Breast epithelium (tissue), 4 donors: ENCODE measurements at regions not wholly inside any gene's neighbourhood (a gene's known extent, or its start where the extent isn't known, plus 50 kb on each side); places are given as distances from the start of the nearest gene placed in this dataset.

ENCODE experiments used
- DNase-seq, 2 donors: peaks; one replicate each; pipeline ENCODE4 v3.0.0-alpha.2; 2019; ENCODE audit warnings: low spot score in 2 of 2
- H3K27ac ChIP-seq, 2 donors: fragments of 200-600 bp; sonication (generic) in 1 of 2; one replicate each; pipeline ENCODE4 v1.5.1; 2016 to 2019; ENCODE audit warnings: mild to moderate bottlenecking in 1 of 2
- H3K27me3 ChIP-seq, 2 donors: fragments of 200-600 bp; sonication (generic) in 1 of 2; one replicate each; pipeline versions ENCODE4 v1.5.1 to v1.6.0; 2017 to 2019; ENCODE audit warnings: control low read depth in 1 of 2, mild to moderate bottlenecking in 1 of 2
- H3K36me3 ChIP-seq: fragments of 200-600 bp; one replicate; pipeline ENCODE4 v1.5.1; 2019
- H3K4me1 ChIP-seq, 2 donors: fragments of 200-600 bp; sonication (generic); one replicate each; pipeline ENCODE4 v1.5.1; 2016 to 2019; ENCODE audit warnings: control low read depth in 1 of 2
- H3K4me3 ChIP-seq, 3 donors: fragments of 200-600 bp; sonication (generic); 1 replicate in 2 of 3; 2 replicates in 1 of 3; pipeline ENCODE4 v1.5.1; 2016 to 2019; ENCODE audit warnings: mild to moderate bottlenecking in 3 of 3, moderate library complexity in 2 of 3
- H3K9me3 ChIP-seq, 2 donors: fragments of 200-600 bp; sonication (generic) in 1 of 2; one replicate each; pipeline ENCODE4 v1.5.1; 2016 to 2019; ENCODE audit warnings: control low read depth in 1 of 2
- CTCF ChIP-seq, 3 donors: fragments of 450-650 bp; IDR thresholded peaks; one replicate each; pipeline ENCODE4 v1.5.1; 2016 to 2017; ENCODE audit warnings: antibody characterized with exemption in 3 of 3, mild to moderate bottlenecking in 3 of 3, moderate library complexity in 3 of 3
- POLR2A ChIP-seq: fragments of 450-650 bp; IDR thresholded peaks from one replicate; pipeline ENCODE4 v1.6.1; 2016; ENCODE audit warnings: antibody characterized with exemption, mild to moderate bottlenecking, moderate library complexity
- POLR2AphosphoS5 ChIP-seq, 3 donors: sonication (generic); formaldehyde crosslinking; IDR thresholded peaks; one replicate each; pipeline ENCODE4 v1.6.1; 2017; ENCODE audit warnings: antibody characterized with exemption in 3 of 3
- intact Hi-C: fragments of 100-400 bp; cut with DNase I; formaldehyde crosslinking; loops from one replicate; pipeline ENCODE4 v1.15.1; 2023; ENCODE audit warnings: low total_unique reads

- no peak for TF ChIP-seq POLR2AphosphoS5 (IDR thresholded peaks at IDR 0.05)
- no peak for TF ChIP-seq POLR2A
- no peak for TF ChIP-seq CTCF (IDR thresholded peaks at IDR 0.05)
- H3K4me1 ChIP-seq = no peaks in the 10 kb centered on the region
- no peaks in the 10 kb centered on the region for H3K27me3 ChIP-seq
- no peak for DNase-seq
- H3K4me3 ChIP-seq = no peak overlapping the region
- no peaks in the 10 kb centered on the region for H3K36me3 ChIP-seq
- H3K9me3 ChIP-seq = no peaks in the 10 kb centered on the region
- intact Hi-C loops = no loop called here
- no peak overlapping the region for H3K27ac ChIP-seq
These were observed 1239.8 kb upstream of the ACO1 start for GRCh38 chr9:31144614-31145013.

- Histone ChIP-seq H3K27me3 (no peaks in the 10 kb centered on the region), H3K27ac (no peak overlapping the region), H3K4me3 (no peak overlapping the region), H3K9me3 (no peaks in the 10 kb centered on the region), H3K36me3 (no peaks in the 10 kb centered on the region), H3K4me1 (no peaks in the 10 kb centered on the region)
- DNase-seq = no peak
- no peak for TF ChIP-seq CTCF (IDR thresholded peaks at IDR 0.05)
- TF ChIP-seq POLR2AphosphoS5 (IDR thresholded peaks at IDR 0.05) = no peak
- no peak for TF ChIP-seq POLR2A
- intact Hi-C loops = no loop called here
These were observed 1237.8 kb upstream of the ACO1 start for GRCh38 chr9:31146485-31147166.

GRCh38 chr9:31153250-31153840 lies 1231.1 kb upstream of the ACO1 start:
- DNase-seq = no peak
- no peak overlapping the region for H3K27ac ChIP-seq
- no peaks in the 10 kb centered on the region for H3K4me1 ChIP-seq
- TF ChIP-seq POLR2A (no peak), CTCF (IDR thresholded peaks at IDR 0.05) (no peak), POLR2AphosphoS5 (IDR thresholded peaks at IDR 0.05) (no peak)
- intact Hi-C loops = no loop called here
- H3K9me3 ChIP-seq = no peaks in the 10 kb centered on the region
- no peak overlapping the region for H3K4me3 ChIP-seq
- H3K27me3 ChIP-seq = no peaks in the 10 kb centered on the region
- H3K36me3 ChIP-seq = no peaks in the 10 kb centered on the region

GRCh38 chr9:31166516-31166915 lies 1217.9 kb upstream of the ACO1 start:
- H3K36me3 ChIP-seq = no peaks in the 10 kb centered on the region
- H3K27me3 ChIP-seq = no peaks in the 10 kb centered on the region
- intact Hi-C loops = no loop called here
- H3K4me1 ChIP-seq = no peaks in the 10 kb centered on the region
- no peak overlapping the region for H3K27ac ChIP-seq
- no peak overlapping the region for H3K4me3 ChIP-seq
- DNase-seq = no peak
- TF ChIP-seq POLR2A = no peak
- no peak for TF ChIP-seq POLR2AphosphoS5 (IDR thresholded peaks at IDR 0.05)
- no peak for TF ChIP-seq CTCF (IDR thresholded peaks at IDR 0.05)
- H3K9me3 ChIP-seq = no peaks in the 10 kb centered on the region

- no peak for DNase-seq
- no peaks in the 10 kb centered on the region for H3K36me3 ChIP-seq
- no peaks in the 10 kb centered on the region for H3K9me3 ChIP-seq
- no peaks in the 10 kb centered on the region for H3K4me1 ChIP-seq
- H3K27me3 ChIP-seq = no peaks in the 10 kb centered on the region
- no peak overlapping the region for H3K4me3 ChIP-seq
- TF ChIP-seq POLR2AphosphoS5 (IDR thresholded peaks at IDR 0.05) = no peak
- no peak for TF ChIP-seq POLR2A
- no peak for TF ChIP-seq CTCF (IDR thresholded peaks at IDR 0.05)
- intact Hi-C loops = no loop called here
- no peak overlapping the region for H3K27ac ChIP-seq
These were observed 1216.3 kb upstream of the ACO1 start for GRCh38 chr9:31168161-31168560.
